Loucy (cell line): ENCODE measurements at regions not wholly inside any gene's neighbourhood (a gene's known extent, or its start where the extent isn't known, plus 50 kb on each side); places are given as distances from the start of the nearest gene placed in this dataset.

Experiments used
- CTCF ChIP-seq: fragments of 200-600 bp; sonication (generic); conservative IDR thresholded peaks from 2 replicates; pipeline ENCODE4 v1.5.1; 2014; ENCODE audit warnings: mild to moderate bottlenecking, antibody characterized with exemption, low read length
- EZH2phosphoT487 ChIP-seq: fragments of 200-600 bp; IDR thresholded peaks from 2 replicates; pipeline ENCODE4 v1.6.1; 2018; ENCODE audit warnings: antibody characterized with exemption, mild to moderate bottlenecking, moderate library complexity, borderline replicate concordance

GRCh38 chr7:125316466-125316865, 386.8 kb upstream of the POT1 start:
- TF ChIP-seq CTCF (no peak; the same call in 1 of the 2 replicates), EZH2phosphoT487 (no peak)
